Astrocyte (in vitro differentiated cells and primary cell): ENCODE measurements at regions not wholly inside any gene's neighbourhood (a gene's known extent, or its start where the extent isn't known, plus 50 kb on each side); places are given as distances from the start of the nearest gene placed in this dataset.

Experiments
- EZH2 ChIP-seq: IDR thresholded peaks from 2 replicates; pipeline ENCODE4 v1.6.1; 2012; ENCODE audit warnings: mild to moderate bottlenecking, low read length, inconsistent platforms; ENCODE audit not compliant: insufficient read depth
- TF ChIP-seq, protein P1 (sequence below): IDR thresholded peaks from 2 replicates; pipeline ENCODE4 v1.5.1; 2011; ENCODE audit warnings: low read depth, mild to moderate bottlenecking, inconsistent platforms, low read length, moderate library complexity; ENCODE audit not compliant: insufficient read depth

DNA sequence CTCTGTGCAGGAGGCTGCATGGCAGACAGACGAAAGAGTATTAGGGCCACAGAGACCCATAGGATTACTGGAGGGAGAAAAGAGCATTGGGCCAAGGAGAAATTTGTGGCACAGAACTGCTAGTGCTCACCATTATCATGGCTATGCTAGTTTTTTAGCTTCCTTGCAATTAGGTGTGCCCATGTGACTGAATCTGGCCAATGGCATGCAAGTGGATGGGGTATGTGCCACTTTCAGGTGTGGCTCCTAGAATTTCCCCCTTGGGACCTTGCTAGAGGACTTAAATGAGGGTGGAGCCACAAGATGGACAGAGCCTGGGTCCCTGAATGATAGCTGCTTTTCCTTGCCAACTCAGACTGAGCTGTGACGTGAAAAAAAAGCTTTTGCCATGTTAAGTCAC, 73.9 kb upstream of the TENM4 start:
- TF ChIP-seq, protein P1, sequence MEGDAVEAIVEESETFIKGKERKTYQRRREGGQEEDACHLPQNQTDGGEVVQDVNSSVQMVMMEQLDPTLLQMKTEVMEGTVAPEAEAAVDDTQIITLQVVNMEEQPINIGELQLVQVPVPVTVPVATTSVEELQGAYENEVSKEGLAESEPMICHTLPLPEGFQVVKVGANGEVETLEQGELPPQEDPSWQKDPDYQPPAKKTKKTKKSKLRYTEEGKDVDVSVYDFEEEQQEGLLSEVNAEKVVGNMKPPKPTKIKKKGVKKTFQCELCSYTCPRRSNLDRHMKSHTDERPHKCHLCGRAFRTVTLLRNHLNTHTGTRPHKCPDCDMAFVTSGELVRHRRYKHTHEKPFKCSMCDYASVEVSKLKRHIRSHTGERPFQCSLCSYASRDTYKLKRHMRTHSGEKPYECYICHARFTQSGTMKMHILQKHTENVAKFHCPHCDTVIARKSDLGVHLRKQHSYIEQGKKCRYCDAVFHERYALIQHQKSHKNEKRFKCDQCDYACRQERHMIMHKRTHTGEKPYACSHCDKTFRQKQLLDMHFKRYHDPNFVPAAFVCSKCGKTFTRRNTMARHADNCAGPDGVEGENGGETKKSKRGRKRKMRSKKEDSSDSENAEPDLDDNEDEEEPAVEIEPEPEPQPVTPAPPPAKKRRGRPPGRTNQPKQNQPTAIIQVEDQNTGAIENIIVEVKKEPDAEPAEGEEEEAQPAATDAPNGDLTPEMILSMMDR: no peak
- no peak for TF ChIP-seq EZH2
